K562 (cell line): ENCODE measurements at regions not wholly inside any gene's neighbourhood (a gene's known extent, or its start where the extent isn't known, plus 50 kb on each side); places are given as distances from the start of the nearest gene placed in this dataset.

Experiments
- ATAC-seq: fragments of 200-7000 bp; cut with Tn5 transposase; 3 replicates; pipeline ENCODE4 v1.9.1; 2020; ENCODE audit warnings: moderate library complexity
- BruUV-seq: library from RNA; stranded (reverse); fragments of 400-500 nt; replicated peaks from 2 replicates; lab custom pipeline; 2021; lab: Mats Ljungman, UMichigan
- CTCF ChIA-PET: fragments of 300-600 bp; formaldehyde crosslinking; extraction: SDS; loops from one replicate; lab custom pipeline; 2021; ENCODE audit warnings: low intra/inter-chr PET ratio; lab: Yijun Ruan, JAX
- POLR2A ChIA-PET: fragments of 300-600, 350-650 bp; sonication (Branson Sonifier 250); formaldehyde crosslinking; extraction: SDS; loops from one replicate; lab custom pipeline; 2021; ENCODE audit warnings: antibody characterized with exemption, inconsistent platforms; lab: Yijun Ruan, JAX
- DNase-seq, 4 experiments: peaks; one replicate each; pipeline versions ENCODE4 v3.0.0 to v3.0.0-alpha.2; 2011 to 2018; ENCODE audit warnings: low spot score in 3 of 4, mixed read lengths in 3 of 4; ENCODE audit errors: extremely low read depth in 1 of 4
- FAIRE-seq: peaks from 2 replicates; lab custom pipeline; 2011; peaks lifted over from hg19 to GRCh38; lab: Jason Lieb, UNC
- H2AFZ ChIP-seq: 2 replicates; pipeline ENCODE4 v1.6.0; 2011; ENCODE audit warnings: low read depth, low read length, control low read depth, inconsistent platforms
- H3K27ac ChIP-seq: fragments of 200-600 bp; 3 replicates; pipeline ENCODE4 v1.8.0; 2011; ENCODE audit warnings: low read depth, mild to moderate bottlenecking, control low read depth, inconsistent platforms, low read length, moderate library complexity, mixed read lengths; ENCODE audit errors: extremely low read depth
- H3K27me3 ChIP-seq, 2 experiments: fragments of 300-600 bp in 1 of 2; 2 replicates in 1 of 2; 3 replicates in 1 of 2; pipeline versions ENCODE4 v1.6.0 to v1.8.0; 2011; ENCODE audit warnings: inconsistent platforms in 2 of 2, low read length in 2 of 2, mild to moderate bottlenecking in 1 of 2, mixed read lengths in 1 of 2, moderate library complexity in 1 of 2; ENCODE audit not compliant: control insufficient read depth in 2 of 2, insufficient read depth in 2 of 2
- H3K36me3 ChIP-seq: fragments of 300-600 bp; 3 replicates; pipeline ENCODE4 v1.8.0; 2011; ENCODE audit warnings: mild to moderate bottlenecking, low read length, inconsistent platforms; ENCODE audit not compliant: control insufficient read depth, insufficient read depth
- H3K4me1 ChIP-seq, 2 experiments: fragments of 200-600 bp in 1 of 2; replicated peaks in 1 of 2; 2 replicates in 1 of 2; 3 replicates in 1 of 2; pipeline versions ENCODE4 v1.5.1 to v1.8.0; 2011; ENCODE audit warnings: inconsistent platforms in 2 of 2, low read length in 2 of 2, mild to moderate bottlenecking in 1 of 2, mixed read lengths in 1 of 2, moderate library complexity in 1 of 2; ENCODE audit not compliant: control insufficient read depth in 2 of 2, insufficient read depth in 2 of 2
- H3K4me2 ChIP-seq: 2 replicates; pipeline ENCODE4 v1.6.1; 2011; ENCODE audit warnings: low read length, control low read depth, inconsistent platforms, mixed read lengths; ENCODE audit not compliant: insufficient read depth
- H3K4me3 ChIP-seq: fragments of 200-600 bp; sonication (generic), shearing (Covaris generic); 2 replicates; pipeline ENCODE4 v1.5.1; 2016; ENCODE audit warnings: control low read depth, inconsistent platforms
- H3K79me2 ChIP-seq: fragments of 200-600 bp; 3 replicates; pipeline ENCODE4 v1.8.0; 2011; ENCODE audit warnings: low read length, inconsistent platforms; ENCODE audit not compliant: control insufficient read depth, insufficient read depth
- H3K9ac ChIP-seq, 2 experiments: 2 replicates each; pipeline versions ENCODE4 v1.6.0 to v1.6.1; 2011; ENCODE audit warnings: low read depth in 2 of 2, low read length in 2 of 2, control low read depth in 1 of 2, inconsistent platforms in 1 of 2, mild to moderate bottlenecking in 1 of 2, mixed read lengths in 1 of 2; ENCODE audit not compliant: insufficient read depth in 1 of 2
- H3K9me1 ChIP-seq: one replicate; pipeline ENCODE4 v1.6.0; 2011; ENCODE audit warnings: inconsistent platforms, mild to moderate bottlenecking, low read length, moderate library complexity; ENCODE audit not compliant: control insufficient read depth, insufficient read depth
- H3K9me3 ChIP-seq: replicated peaks from 2 replicates; pipeline ENCODE4 v1.5.1; 2011; ENCODE audit warnings: low read depth, low read length, inconsistent platforms; ENCODE audit not compliant: control insufficient read depth, insufficient read depth
- H4K20me1 ChIP-seq: replicated peaks from 2 replicates; pipeline ENCODE4 v1.6.1; 2011; ENCODE audit warnings: low read length, inconsistent platforms, mixed read lengths; ENCODE audit not compliant: control insufficient read depth, insufficient read depth
- FOS ChIP-seq: IDR thresholded peaks from 3 replicates; pipeline ENCODE4 v1.6.1; 2011; ENCODE audit not compliant: insufficient read length; ENCODE audit errors: extremely low read depth
- KLF1 ChIP-seq: fragments of 450-650 bp; IDR thresholded peaks from 2 replicates; pipeline ENCODE4 v1.6.1; 2016; ENCODE audit warnings: missing genetic modification characterization, missing compliant biosample characterization
- L3MBTL2 ChIP-seq: fragments of 450-650 bp; IDR thresholded peaks from 2 replicates; pipeline ENCODE4 v1.6.1; 2016; ENCODE audit warnings: mild to moderate bottlenecking, moderate library complexity
- MAFG ChIP-seq: fragments of 450-650 bp; conservative IDR thresholded peaks from 2 replicates; pipeline ENCODE4 v1.6.1; 2016; ENCODE audit warnings: missing genetic modification characterization, missing compliant biosample characterization
- POLR3G ChIP-seq: IDR thresholded peaks from 2 replicates; pipeline ENCODE4 v1.6.1; 2011; ENCODE audit not compliant: insufficient read length, insufficient replicate concordance; ENCODE audit errors: extremely low read depth
- RBM15 ChIP-seq: fragments of 200-400 bp; formaldehyde crosslinking; IDR thresholded peaks from 2 replicates; pipeline ENCODE4 v1.6.1; 2018; ENCODE audit warnings: mild to moderate bottlenecking, low read length, moderate library complexity; ENCODE audit not compliant: insufficient read depth
- SIRT6 ChIP-seq: IDR thresholded peaks from one replicate; pipeline ENCODE4 v1.6.1; 2012; ENCODE audit warnings: low read depth, mild to moderate bottlenecking, control low read depth, inconsistent platforms, low read length, moderate library complexity
- SMARCA5 ChIP-seq: fragments of 450-650 bp; IDR thresholded peaks from 2 replicates; pipeline ENCODE4 v1.6.1; 2016
- TAF9B ChIP-seq: fragments of 450-650 bp; IDR thresholded peaks from 2 replicates; pipeline ENCODE4 v1.6.1; 2018; ENCODE audit warnings: mild to moderate bottlenecking; ENCODE audit not compliant: partially characterized antibody
- ZC3H4 ChIP-seq: sonication (generic); formaldehyde crosslinking; IDR thresholded peaks from 2 replicates; pipeline ENCODE4 v1.9.0; 2021; ENCODE audit warnings: missing genetic modification reagents, borderline replicate concordance
- ZNF140 ChIP-seq: fragments of 250-450 bp; sonication (Bioruptor Pico); IDR thresholded peaks from 2 replicates; pipeline ENCODE4 v1.8.0; 2021; ENCODE audit warnings: moderate library complexity, mild to moderate bottlenecking, inconsistent platforms
- ZNF175 ChIP-seq: fragments of 200-800 bp; sonication (Bioruptor generic); IDR thresholded peaks from 2 replicates; pipeline ENCODE4 v1.6.1; 2016; ENCODE audit warnings: low read depth, mild to moderate bottlenecking, missing genetic modification characterization, missing compliant biosample characterization
- ZNF444 ChIP-seq: fragments of 250-450 bp; sonication (Bioruptor Pico); IDR thresholded peaks from 2 replicates; pipeline ENCODE4 v1.4.0; 2020; ENCODE audit warnings: mild to moderate bottlenecking, moderate library complexity
- WGBS: fragments of 100-300 bp; shearing (Covaris generic); methylation state at CpG from one replicate; pipeline ENCODE4 v1.1.6; 2016; ENCODE audit warnings: low coverage, mixed read lengths; ENCODE audit not compliant: insufficient coverage; ENCODE audit errors: missing lambda C conversion rate; 5-methylcytosine and 5-hydroxymethylcytosine counted together
- in situ Hi-C: fragments of 300-500 bp; cut with MboI; formaldehyde crosslinking; loops from 4 replicates; pipeline ENCODE4 v1.15.0; 2018; ENCODE audit warnings: inconsistent platforms, mixed read lengths
- intact Hi-C: fragments of 100-400 bp; cut with micrococcal nuclease; formaldehyde crosslinking; loops from 2 replicates; pipeline ENCODE4 v1.14.2; 2022

GRCh38 chr3:106957029-106957428 lies 420.2 kb upstream of the CCDC54 start:
- H3K4me2 ChIP-seq: no peak overlapping the region
- H3K36me3 ChIP-seq: no peaks in the 10 kb centered on the region
- no peak for ATAC-seq
- H3K9me1 ChIP-seq: no peaks in the 10 kb centered on the region
- ChIA-PET CTCF (no interaction called here), POLR2A (interaction anchor here (1.0 kb wide), 1 partner anchor 10 kb away, joined by 3 read pairs; no protein-coding TSS in a partner anchor)
- H3K79me2 ChIP-seq: no peaks in the 10 kb centered on the region
- TF ChIP-seq POLR3G (no peak), ZNF444 (CRISPR knock-in tag) (no peak), TAF9B (no peak), MAFG (no peak), SIRT6 (no peak), ZC3H4 (no peak), ZNF140 (CRISPR knock-in tag) (no peak), ZNF175 (CRISPR knock-in tag) (no peak), L3MBTL2 (no peak), RBM15 (no peak), KLF1 (no peak), SMARCA5 (no peak), FOS (no peak)
- in situ Hi-C loops (no loop called here), intact Hi-C loops (no loop called here)
- 0% methylated on average over 3 of the region's 3 CpGs for WGBS
- FAIRE-seq: no peak
- H4K20me1 ChIP-seq: no peaks in the 10 kb centered on the region
- no TSS peak for BruUV-seq
- no peak for DNase-seq
- H3K9me3 ChIP-seq: no peaks in the 10 kb centered on the region
- no peak overlapping the region for H2AFZ ChIP-seq
- H3K9ac ChIP-seq: no peak overlapping the region
- no peaks in the 10 kb centered on the region for H3K27me3 ChIP-seq
- H3K4me1 ChIP-seq: no peaks in the 10 kb centered on the region
- no peak overlapping the region for H3K4me3 ChIP-seq
- no peak overlapping the region for H3K27ac ChIP-seq
